ENCODE measurements at regions not wholly inside any gene's neighbourhood (a gene's known extent, or its start where the extent isn't known, plus 50 kb on each side); places are given as distances from the start of the nearest gene placed in this dataset.

DNA sequence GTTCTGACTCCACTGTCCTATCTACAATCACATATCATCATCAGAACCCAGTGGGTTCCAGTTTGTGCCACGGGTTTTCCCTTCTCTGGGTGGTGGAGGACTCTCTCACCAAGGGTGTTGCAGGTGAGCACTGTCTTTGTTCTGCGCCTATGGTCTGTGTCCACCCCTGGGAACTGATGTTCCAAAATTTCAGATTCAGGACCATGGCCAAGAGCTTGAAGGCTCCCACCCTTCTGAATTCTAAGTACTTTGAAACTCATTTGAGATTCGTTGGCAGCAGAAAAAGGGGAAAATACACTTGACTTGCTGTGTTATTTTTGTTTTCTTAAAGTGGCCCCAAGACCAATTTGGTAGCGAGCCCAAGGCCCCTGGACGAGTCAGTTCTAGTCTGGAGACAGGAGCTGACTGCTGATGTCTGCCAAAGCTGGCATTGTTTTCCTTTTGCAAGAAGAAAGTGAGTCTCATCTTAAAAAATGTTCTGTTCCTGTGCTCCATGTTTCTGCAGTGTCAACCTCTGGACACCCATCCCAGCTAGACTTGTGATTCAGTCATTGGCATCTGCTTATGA lies 310.9 kb downstream of the HAPSTR1 start:
- intact Hi-C loops (cut with DNase I, micrococcal nuclease) = no loop called here
- ATAC-seq (no peak), DNase-seq (no peak)
- Histone ChIP-seq H3K4me3 (no peak overlapping the region), H3K36me3 (ENCODE audit: low read depth) (no peaks in the 10 kb centered on the region), H3K4me1 (ENCODE audit: low read depth) (no peaks in the 10 kb centered on the region), H3K9me3 (no peaks in the 10 kb centered on the region)
- TF ChIP-seq, protein P1, sequence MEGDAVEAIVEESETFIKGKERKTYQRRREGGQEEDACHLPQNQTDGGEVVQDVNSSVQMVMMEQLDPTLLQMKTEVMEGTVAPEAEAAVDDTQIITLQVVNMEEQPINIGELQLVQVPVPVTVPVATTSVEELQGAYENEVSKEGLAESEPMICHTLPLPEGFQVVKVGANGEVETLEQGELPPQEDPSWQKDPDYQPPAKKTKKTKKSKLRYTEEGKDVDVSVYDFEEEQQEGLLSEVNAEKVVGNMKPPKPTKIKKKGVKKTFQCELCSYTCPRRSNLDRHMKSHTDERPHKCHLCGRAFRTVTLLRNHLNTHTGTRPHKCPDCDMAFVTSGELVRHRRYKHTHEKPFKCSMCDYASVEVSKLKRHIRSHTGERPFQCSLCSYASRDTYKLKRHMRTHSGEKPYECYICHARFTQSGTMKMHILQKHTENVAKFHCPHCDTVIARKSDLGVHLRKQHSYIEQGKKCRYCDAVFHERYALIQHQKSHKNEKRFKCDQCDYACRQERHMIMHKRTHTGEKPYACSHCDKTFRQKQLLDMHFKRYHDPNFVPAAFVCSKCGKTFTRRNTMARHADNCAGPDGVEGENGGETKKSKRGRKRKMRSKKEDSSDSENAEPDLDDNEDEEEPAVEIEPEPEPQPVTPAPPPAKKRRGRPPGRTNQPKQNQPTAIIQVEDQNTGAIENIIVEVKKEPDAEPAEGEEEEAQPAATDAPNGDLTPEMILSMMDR (IDR thresholded peaks at IDR 0.05) = no peak

- intact Hi-C loops (cut with DNase I, micrococcal nuclease) = no loop called here
- DNase-seq (no peak), ATAC-seq (no peak)
- no peaks in the 10 kb centered on the region for H3K4me1 ChIP-seq (ENCODE audit: low read depth)
- no peaks in the 10 kb centered on the region for H3K9me3 ChIP-seq
- TF ChIP-seq, protein P1 (IDR thresholded peaks at IDR 0.05) = no peak
- H3K4me3 ChIP-seq = no peak overlapping the region
- H3K36me3 ChIP-seq (ENCODE audit: low read depth) = no peaks in the 10 kb centered on the region
Observed at GRCh38 chr16:9404811-9405210, 313.4 kb downstream of the HAPSTR1 start.

DNA sequence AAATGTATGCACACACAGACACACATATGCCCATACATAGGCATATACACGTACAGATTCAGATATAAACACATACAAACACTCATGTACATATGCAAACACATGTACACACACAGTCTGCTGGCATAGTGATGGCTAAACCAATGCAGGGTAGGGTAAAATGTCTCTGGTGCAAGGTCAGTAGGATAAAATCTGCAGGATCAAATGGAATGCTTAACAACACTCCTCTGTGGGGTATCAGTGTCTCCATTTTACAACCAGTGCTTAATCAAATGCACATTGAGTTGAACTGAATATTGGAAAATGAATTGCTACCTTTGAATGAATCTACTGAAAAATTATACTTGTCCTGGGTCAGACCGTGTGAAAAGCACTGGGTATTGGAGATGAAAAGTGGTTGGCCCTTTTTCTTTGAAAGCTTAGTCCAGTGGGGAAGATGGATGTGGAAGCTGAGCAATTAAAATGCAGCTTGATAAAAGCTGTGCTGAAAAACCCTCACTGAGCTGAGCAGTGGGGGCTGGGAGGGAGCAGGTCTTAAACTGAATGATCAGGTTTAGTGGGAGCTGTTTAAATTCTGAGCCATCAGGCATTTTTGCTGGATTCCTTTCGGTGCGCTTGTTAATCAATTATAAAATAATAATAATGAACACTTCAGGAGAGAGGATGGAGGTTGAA lies 314.7 kb downstream of the HAPSTR1 start:
- intact Hi-C loops (cut with DNase I, micrococcal nuclease) = no loop called here

DNA sequence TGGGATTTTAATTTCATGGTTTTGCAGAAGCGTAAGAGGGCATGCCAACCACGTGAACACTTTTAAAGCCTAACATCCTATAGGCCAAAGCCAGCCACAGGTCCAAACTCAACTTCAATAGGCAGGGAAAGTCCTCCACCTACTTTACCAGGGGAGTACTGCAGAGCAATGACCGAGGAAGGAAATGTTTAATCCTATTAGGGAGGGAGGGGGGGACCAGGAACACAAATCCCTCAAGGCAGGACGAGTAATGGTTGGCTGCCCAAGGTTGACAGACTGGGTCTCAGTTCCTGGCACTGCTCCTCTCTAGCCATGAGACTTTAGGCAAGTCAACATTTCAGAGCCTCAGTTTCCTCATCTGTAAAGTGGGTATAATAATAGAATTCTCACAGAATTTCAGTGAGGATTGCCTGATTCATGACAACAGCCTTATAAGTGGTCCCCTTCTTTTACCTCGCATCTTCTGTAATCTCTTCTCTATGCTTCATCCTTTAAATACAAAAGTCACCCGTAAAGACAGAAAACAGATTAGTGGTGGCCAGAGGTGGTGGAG lies 315.8 kb downstream of the HAPSTR1 start:
- TF ChIP-seq, protein P1 (IDR thresholded peaks at IDR 0.05) = no peak
- no peaks in the 10 kb centered on the region for H3K4me1 ChIP-seq (ENCODE audit: low read depth)
- no peak for ATAC-seq

More for the DNA sequence above, 314.7 kb downstream of the HAPSTR1 start:
- Histone ChIP-seq H3K4me3 (no peak overlapping the region), H3K9me3 (no peaks in the 10 kb centered on the region), H3K4me1 (ENCODE audit: low read depth) (no peaks in the 10 kb centered on the region), H3K36me3 (ENCODE audit: low read depth) (no peaks in the 10 kb centered on the region)
- TF ChIP-seq, protein P1 (IDR thresholded peaks at IDR 0.05) = no peak
- DNase-seq (no peak), ATAC-seq (no peak)

DNA sequence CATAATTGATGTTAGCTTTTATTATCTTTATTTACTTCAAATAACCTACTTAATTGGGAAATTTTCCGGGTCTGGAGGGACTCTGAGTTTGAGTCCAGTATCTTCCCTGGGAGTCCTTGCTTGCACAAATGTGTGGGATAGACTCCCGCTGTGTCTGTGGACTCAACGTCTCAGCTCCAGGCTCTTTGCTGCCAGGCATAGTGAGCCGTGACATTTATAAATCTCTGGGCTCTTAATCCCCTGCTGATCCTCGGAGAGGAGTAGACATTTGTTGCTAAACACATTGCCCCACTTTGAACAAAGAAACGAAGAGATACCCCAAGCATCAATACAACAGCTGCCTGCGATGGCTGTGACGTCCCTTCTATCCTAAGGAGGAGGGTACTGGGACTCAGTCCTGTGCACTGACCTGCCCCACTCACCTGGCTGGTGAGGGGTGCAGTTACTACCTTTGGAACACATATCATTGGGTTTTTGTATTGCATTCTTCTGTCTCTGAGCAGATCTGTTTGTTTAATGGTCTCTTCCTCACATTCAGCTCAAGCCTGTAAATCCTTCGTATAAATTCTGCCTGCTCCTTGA lies 316.9 kb downstream of the HAPSTR1 start:
- DNase-seq = no peak
- Histone ChIP-seq H3K4me3 (no peak overlapping the region), H3K9me3 (no peaks in the 10 kb centered on the region), H3K36me3 (ENCODE audit: low read depth) (no peaks in the 10 kb centered on the region), H3K4me1 (ENCODE audit: low read depth) (no peaks in the 10 kb centered on the region)
- intact Hi-C loops (cut with DNase I, micrococcal nuclease) = no loop called here
- no peak for ATAC-seq
- TF ChIP-seq, protein P1 (IDR thresholded peaks at IDR 0.05) = no peak

More for the DNA sequence above, 315.8 kb downstream of the HAPSTR1 start:
- intact Hi-C loops (cut with DNase I, micrococcal nuclease) = no loop called here
- DNase-seq = no peak
- no peak overlapping the region for H3K4me3 ChIP-seq
- no peaks in the 10 kb centered on the region for H3K36me3 ChIP-seq (ENCODE audit: low read depth)
- H3K9me3 ChIP-seq = no peaks in the 10 kb centered on the region

Data from mucosa of descending colon (tissue), 3 donors.